Naive thymus-derived CD4-positive, alpha-beta T cell (primary cell): ENCODE measurements at regions not wholly inside any gene's neighbourhood (a gene's known extent, or its start where the extent isn't known, plus 50 kb on each side); places are given as distances from the start of the nearest gene placed in this dataset.

ENCODE experiments used
- ATAC-seq: fragments of 150-1000 bp; cut with Tn5 transposase; 2 replicates; pipeline ENCODE4 v1.10.0; 2021; ENCODE audit warnings: mild to moderate bottlenecking, moderate library complexity
- CTCF ChIA-PET: fragments of 350-600 bp; sonication (Branson Sonifier 250); formaldehyde crosslinking; loops from one replicate; lab custom pipeline; 2021; ENCODE audit warnings: antibody characterized with exemption; lab: Charles Lee
- POLR2A ChIA-PET: fragments of 350-600 bp; sonication (Branson Sonifier 250); formaldehyde crosslinking; loops from one replicate; lab custom pipeline; 2021; ENCODE audit warnings: antibody characterized with exemption, inconsistent platforms; lab: Charles Lee
- DNase-seq, 9 donors: peaks; one replicate each; pipeline versions ENCODE4 v3.0.0 to v3.0.0-alpha.2; 2020 to 2022; ENCODE audit warnings: mixed read lengths in 1 of 9
- H3K27ac ChIP-seq: one replicate; pipeline ENCODE4 v1.7.0; 2013; ENCODE audit warnings: mild to moderate bottlenecking, low read depth, low read length, moderate library complexity
- H3K27me3 ChIP-seq, 2 donors: one replicate each; pipeline ENCODE4 v1.7.0; 2013; ENCODE audit warnings: low read length in 2 of 2, mild to moderate bottlenecking in 2 of 2, moderate library complexity in 2 of 2; ENCODE audit not compliant: control insufficient read depth in 2 of 2, insufficient read depth in 2 of 2
- H3K36me3 ChIP-seq, 3 experiments: 1 replicate in 2 of 3; 2 replicates in 1 of 3; pipeline ENCODE4 v1.7.0; 2013; ENCODE audit warnings: low read length in 3 of 3, mild to moderate bottlenecking in 3 of 3, moderate library complexity in 1 of 3; ENCODE audit not compliant: insufficient read depth in 3 of 3, control insufficient read depth in 2 of 3
- H3K4me1 ChIP-seq, 2 donors: one replicate each; pipeline ENCODE4 v1.7.0; 2013; ENCODE audit warnings: low read length in 2 of 2, mild to moderate bottlenecking in 2 of 2, moderate library complexity in 1 of 2; ENCODE audit not compliant: control insufficient read depth in 2 of 2, insufficient read depth in 2 of 2
- H3K4me3 ChIP-seq: 2 replicates; pipeline ENCODE4 v1.7.0; 2013; ENCODE audit warnings: mild to moderate bottlenecking, low read length
- H3K9me3 ChIP-seq, 3 experiments: 1 replicate in 2 of 3; 2 replicates in 1 of 3; pipeline ENCODE4 v1.7.0; 2013; ENCODE audit warnings: low read length in 3 of 3; ENCODE audit not compliant: control insufficient read depth in 2 of 3
- H3K27ac Mint-ChIP-seq, 9 donors: one replicate each; pipeline ENCODE4 v1.8.0; 2020 to 2022; ENCODE audit warnings: mixed read lengths in 9 of 9, mild to moderate bottlenecking in 8 of 9, moderate library complexity in 5 of 9, inconsistent platforms in 2 of 9
- H3K27me3 Mint-ChIP-seq, 5 donors: one replicate each; pipeline ENCODE4 v1.8.0; 2021 to 2022; ENCODE audit warnings: mixed read lengths in 5 of 5, mild to moderate bottlenecking in 1 of 5
- H3K36me3 Mint-ChIP-seq, 5 donors: one replicate each; pipeline ENCODE4 v1.8.0; 2020 to 2022; ENCODE audit warnings: mixed read lengths in 5 of 5, mild to moderate bottlenecking in 3 of 5, inconsistent platforms in 1 of 5
- H3K4me1 Mint-ChIP-seq, 7 donors: one replicate each; pipeline ENCODE4 v1.8.0; 2020 to 2022; ENCODE audit warnings: mixed read lengths in 7 of 7, mild to moderate bottlenecking in 3 of 7, inconsistent platforms in 1 of 7
- H3K4me3 Mint-ChIP-seq, 10 donors: one replicate each; pipeline ENCODE4 v1.8.0; 2020 to 2022; ENCODE audit warnings: mild to moderate bottlenecking in 10 of 10, mixed read lengths in 10 of 10, moderate library complexity in 6 of 10, inconsistent platforms in 2 of 10
- H3K9me3 Mint-ChIP-seq, 11 donors: one replicate each; pipeline ENCODE4 v1.8.0; 2020 to 2022; ENCODE audit warnings: mixed read lengths in 11 of 11, mild to moderate bottlenecking in 4 of 11, inconsistent platforms in 1 of 11, moderate library complexity in 1 of 11
- intact Hi-C, 2 donors: fragments of 100-400 bp; cut with micrococcal nuclease; formaldehyde crosslinking; loops; one replicate each; pipeline ENCODE4 v1.15.1; 2023

- CTCF ChIA-PET: no interaction called here
- DNase-seq: no peak
- Mint-ChIP-seq H3K4me3 (no peak overlapping the region), H3K9me3 (peaks cover 0 to 16% (median 4%) of the 10 kb centered on the region in 11 donors), H3K4me1 (no peaks in the 10 kb centered on the region), H3K36me3 (peaks cover 0 to 4% (median 0%) of the 10 kb centered on the region in 5 donors), H3K27me3 (no peaks in the 10 kb centered on the region), H3K27ac (no peak overlapping the region)
- POLR2A ChIA-PET: no interaction called here
- Histone ChIP-seq H3K4me3 (no peak overlapping the region), H3K36me3 (no peaks in the 10 kb centered on the region), H3K27me3 (no peaks in the 10 kb centered on the region), H3K4me1 (no peaks in the 10 kb centered on the region), H3K9me3 (no peaks in the 10 kb centered on the region), H3K27ac (no peak overlapping the region)
- intact Hi-C loops: no loop called here
- no peak for ATAC-seq
Observed at GRCh38 chr18:42530276-42530675, 575.2 kb downstream of the PIK3C3 start.

- Histone ChIP-seq H3K27ac (no peak overlapping the region), H3K36me3 (no peaks in the 10 kb centered on the region), H3K9me3 (no peaks in the 10 kb centered on the region), H3K4me3 (no peak overlapping the region), H3K4me1 (no peaks in the 10 kb centered on the region), H3K27me3 (no peaks in the 10 kb centered on the region)
- no peak for ATAC-seq
- ChIA-PET CTCF (no interaction called here), POLR2A (no interaction called here)
- no peak overlapping the region for H3K27ac Mint-ChIP-seq
- no peaks in the 10 kb centered on the region for H3K27me3 Mint-ChIP-seq
- H3K4me3 Mint-ChIP-seq: no peak overlapping the region
- intact Hi-C loops: no loop called here
- no peaks in the 10 kb centered on the region for H3K4me1 Mint-ChIP-seq
- no peak for DNase-seq
- peaks cover 0 to 4% (median 0%) of the 10 kb centered on the region in 5 donors for H3K36me3 Mint-ChIP-seq
- H3K9me3 Mint-ChIP-seq: peaks cover 0 to 21% (median 3%) of the 10 kb centered on the region in 11 donors
Observed at GRCh38 chr18:42532119-42532518, 577.1 kb downstream of the PIK3C3 start.

DNA sequence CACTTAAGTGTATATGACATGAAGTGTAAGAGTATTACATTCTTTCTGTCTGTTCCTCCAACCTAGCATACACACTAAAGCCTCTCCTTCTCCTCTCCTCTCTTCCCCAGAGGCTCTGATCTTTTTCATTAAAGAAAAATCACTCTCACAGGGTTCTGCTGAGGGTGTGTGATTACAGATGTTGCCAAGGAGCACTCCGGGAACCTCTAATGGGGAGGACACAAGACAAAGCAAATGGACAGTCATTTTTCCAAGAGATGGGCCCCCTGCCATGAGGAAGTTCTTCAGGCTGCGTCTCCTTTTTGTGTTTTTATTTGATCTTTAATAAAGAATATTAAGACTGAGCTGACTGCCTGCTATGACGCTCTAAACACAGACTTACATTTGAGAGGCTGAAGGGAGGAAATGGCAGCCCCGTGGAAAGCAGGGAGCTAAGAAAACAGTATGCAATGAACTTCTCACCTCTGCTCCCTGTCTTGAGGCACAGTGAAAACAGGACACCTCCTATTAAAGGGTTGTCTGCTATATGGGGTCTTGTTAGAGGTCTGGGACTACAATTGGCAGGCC, 578.1 kb downstream of the PIK3C3 start:
- no peaks in the 10 kb centered on the region for H3K9me3 ChIP-seq
- no peaks in the 10 kb centered on the region for H3K4me1 ChIP-seq
- no peak overlapping the region for H3K27ac ChIP-seq
- no peak overlapping the region for H3K4me3 ChIP-seq
- Mint-ChIP-seq H3K36me3 (peaks cover 0 to 4% (median 0%) of the 10 kb centered on the region in 5 donors), H3K9me3 (peaks cover 0 to 21% (median 3%) of the 10 kb centered on the region in 11 donors), H3K4me3 (no peak overlapping the region), H3K27me3 (no peaks in the 10 kb centered on the region), H3K27ac (no peak overlapping the region), H3K4me1 (no peaks in the 10 kb centered on the region)
- CTCF ChIA-PET: no interaction called here
- no peaks in the 10 kb centered on the region for H3K36me3 ChIP-seq
- DNase-seq (no peak), ATAC-seq (no peak)
- POLR2A ChIA-PET: no interaction called here
- no peaks in the 10 kb centered on the region for H3K27me3 ChIP-seq
- intact Hi-C loops: no loop called here

DNA sequence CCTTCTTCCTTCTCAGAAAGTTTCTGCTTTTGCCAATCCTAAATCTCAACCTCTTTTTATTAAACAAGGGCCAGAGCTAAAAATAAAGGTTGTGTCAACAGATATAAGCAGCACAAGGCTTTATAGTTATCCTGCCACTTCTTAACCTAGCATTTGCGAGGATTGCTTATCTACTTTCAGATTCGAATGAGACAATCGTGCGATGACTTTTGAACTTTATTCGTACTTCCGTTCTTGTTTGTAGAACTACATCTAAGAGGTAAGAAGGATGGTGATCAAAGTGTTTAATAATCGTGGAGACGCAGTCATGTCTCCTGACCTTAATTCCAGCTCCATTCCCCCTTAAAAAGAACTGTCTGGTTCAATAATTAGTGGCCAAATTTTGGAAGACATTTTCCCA, 578.6 kb downstream of the PIK3C3 start:
- no peak overlapping the region for H3K27ac ChIP-seq
- Mint-ChIP-seq H3K27ac (no peak overlapping the region), H3K27me3 (no peaks in the 10 kb centered on the region), H3K4me1 (no peaks in the 10 kb centered on the region), H3K36me3 (peaks cover 0 to 4% (median 0%) of the 10 kb centered on the region in 5 donors), H3K4me3 (no peak overlapping the region), H3K9me3 (peaks cover 0 to 21% (median 3%) of the 10 kb centered on the region in 11 donors)
- CTCF ChIA-PET: no interaction called here
- H3K9me3 ChIP-seq: no peaks in the 10 kb centered on the region
- H3K4me3 ChIP-seq: no peak overlapping the region
- no peaks in the 10 kb centered on the region for H3K4me1 ChIP-seq
- ATAC-seq (no peak), DNase-seq (no peak)
- intact Hi-C loops: no loop called here
- H3K27me3 ChIP-seq: no peaks in the 10 kb centered on the region
- POLR2A ChIA-PET: no interaction called here
- H3K36me3 ChIP-seq: no peaks in the 10 kb centered on the region

DNA sequence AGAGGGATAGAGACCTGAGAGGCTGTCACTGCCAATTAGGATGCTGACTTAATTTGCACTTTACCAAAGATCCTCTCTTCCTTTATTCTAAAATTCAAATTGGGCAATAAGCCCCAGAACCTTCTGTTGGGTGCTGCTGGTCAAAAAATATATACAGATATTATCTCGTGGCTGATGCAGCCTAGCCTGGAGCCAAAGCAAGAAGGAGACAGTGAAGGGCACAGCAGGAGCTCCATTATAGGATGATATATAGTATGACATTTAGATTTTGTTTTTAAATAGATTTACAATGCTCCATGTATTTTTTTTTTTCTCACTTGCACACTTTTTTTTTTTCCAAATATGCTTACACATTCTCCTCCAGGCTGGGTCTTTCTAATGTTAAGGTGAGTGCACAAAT, 579.3 kb downstream of the PIK3C3 start:
- intact Hi-C loops: no loop called here
- Histone ChIP-seq H3K4me1 (no peaks in the 10 kb centered on the region), H3K36me3 (no peaks in the 10 kb centered on the region), H3K4me3 (no peak overlapping the region), H3K27ac (no peak overlapping the region), H3K9me3 (no peaks in the 10 kb centered on the region), H3K27me3 (no peaks in the 10 kb centered on the region)
- Mint-ChIP-seq H3K9me3 (peaks cover 0 to 21% (median 2%) of the 10 kb centered on the region in 11 donors), H3K4me1 (no peaks in the 10 kb centered on the region), H3K36me3 (peaks cover 0 to 4% (median 0%) of the 10 kb centered on the region in 5 donors), H3K4me3 (no peak overlapping the region), H3K27ac (no peak overlapping the region), H3K27me3 (no peaks in the 10 kb centered on the region)
- no peak for DNase-seq
- ChIA-PET CTCF (interaction anchor here (0.8 kb wide), 1 partner anchor 136 kb away, joined by 4 read pairs; no protein-coding TSS in a partner anchor), POLR2A (no interaction called here)
- ATAC-seq: no peak

DNA sequence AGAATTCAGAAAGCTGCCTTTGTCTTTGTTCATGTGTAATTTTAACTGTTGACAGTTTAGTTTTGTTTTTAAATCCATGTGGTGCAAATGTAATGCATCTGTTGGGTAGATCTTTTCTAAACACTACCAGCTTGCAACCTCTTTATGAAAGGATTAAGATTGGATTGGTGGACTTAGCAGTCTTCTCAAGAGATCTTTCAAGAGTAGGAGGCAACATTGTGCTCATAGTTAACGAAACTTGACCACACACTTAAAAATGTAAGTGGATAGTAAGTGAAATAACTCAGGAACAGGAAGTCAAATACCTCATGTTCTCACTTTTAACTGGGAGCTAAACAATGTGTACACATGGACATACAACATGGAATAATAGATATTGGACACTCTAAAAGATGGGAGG, 579.0 kb downstream of the RIT2 start:
- H3K27me3 ChIP-seq: no peaks in the 10 kb centered on the region
- Mint-ChIP-seq H3K4me1 (no peaks in the 10 kb centered on the region), H3K27ac (no peak overlapping the region), H3K4me3 (no peak overlapping the region), H3K9me3 (peaks cover 0 to 9% (median 0%) of the 10 kb centered on the region in 11 donors), H3K27me3 (no peaks in the 10 kb centered on the region), H3K36me3 (no peaks in the 10 kb centered on the region)
- ChIA-PET CTCF (no interaction called here), POLR2A (no interaction called here)
- ATAC-seq (no peak), DNase-seq (no peak)
- H3K4me3 ChIP-seq: no peak overlapping the region
- no peaks in the 10 kb centered on the region for H3K36me3 ChIP-seq
- H3K9me3 ChIP-seq: no peaks in the 10 kb centered on the region
- no peaks in the 10 kb centered on the region for H3K4me1 ChIP-seq
- H3K27ac ChIP-seq: no peak overlapping the region
- intact Hi-C loops: no loop called here

GRCh38 chr18:42537291-42537690, 578.2 kb downstream of the RIT2 start:
- no peaks in the 10 kb centered on the region for H3K4me1 Mint-ChIP-seq
- H3K27me3 Mint-ChIP-seq: no peaks in the 10 kb centered on the region
- Histone ChIP-seq H3K4me1 (no peaks in the 10 kb centered on the region), H3K27ac (no peak overlapping the region), H3K4me3 (no peak overlapping the region), H3K27me3 (no peaks in the 10 kb centered on the region), H3K36me3 (no peaks in the 10 kb centered on the region), H3K9me3 (no peaks in the 10 kb centered on the region)
- no peak overlapping the region for H3K4me3 Mint-ChIP-seq
- ATAC-seq (no peak), DNase-seq (no peak)
- ChIA-PET POLR2A (no interaction called here), CTCF (no interaction called here)
- H3K36me3 Mint-ChIP-seq: no peaks in the 10 kb centered on the region
- H3K9me3 Mint-ChIP-seq: peaks cover 0 to 6% (median 0%) of the 10 kb centered on the region in 11 donors
- no peak overlapping the region for H3K27ac Mint-ChIP-seq
- intact Hi-C loops: no loop called here
